HCT116 (cell line): ENCODE measurements at regions not wholly inside any gene's neighbourhood (a gene's known extent, or its start where the extent isn't known, plus 50 kb on each side); places are given as distances from the start of the nearest gene placed in this dataset.

Source experiments
- ATAC-seq: fragments of 200-7000 bp; cut with Tn5 transposase; 2 replicates; pipeline ENCODE4 v1.9.1; 2020; ENCODE audit warnings: mild to moderate bottlenecking, moderate library complexity
- BruUV-seq: library from RNA; stranded (reverse); fragments of 400-500 nt; replicated peaks from 2 replicates; lab custom pipeline; 2021; lab: Mats Ljungman, UMichigan
- CTCF ChIA-PET: fragments of 300-600 bp; sonication (Branson Sonifier 250); formaldehyde crosslinking; loops from one replicate; lab custom pipeline; 2021; ENCODE audit warnings: antibody characterized with exemption; lab: Charles Lee
- POLR2A ChIA-PET: fragments of 300-600, 350-600 bp; sonication (Branson Sonifier 250); formaldehyde crosslinking; loops from one replicate; lab custom pipeline; 2021; ENCODE audit warnings: antibody characterized with exemption; lab: Charles Lee
- RAD21 ChIA-PET, 2 experiments: fragments of 300-600 bp; sonication (Branson Sonifier 250); formaldehyde crosslinking; loops; one replicate each; lab custom pipeline; 2023; ENCODE audit warnings: low total read pairs in 2 of 2; ENCODE audit not compliant: uncharacterized antibody in 2 of 2, unreplicated experiment in 2 of 2, low non-redundant PET in 1 of 2; lab: Charles Lee
- DNase-seq: peaks from one replicate; pipeline ENCODE4 v3.0.0-alpha.2; 2010; ENCODE audit warnings: low read depth, low spot score
- H2AFZ ChIP-seq: fragments of 200-600 bp; shearing (Covaris generic), sonication (generic); 2 replicates; pipeline ENCODE4 v1.6.1; 2017; ENCODE audit warnings: low read depth, mixed run types, mixed read lengths, antibody characterized with exemption, low read length; ENCODE audit not compliant: poor library complexity, severe bottlenecking
- H3K27ac ChIP-seq: 2 replicates; pipeline ENCODE4 v1.5.1; 2012; ENCODE audit warnings: low read depth, low read length
- H3K27me3 ChIP-seq: fragments of 200-600 bp; sonication (generic); 2 replicates; pipeline ENCODE4 v1.6.1; 2016; ENCODE audit warnings: mixed run types, low read length, mixed read lengths; ENCODE audit not compliant: insufficient read depth
- H3K36me3 ChIP-seq, 2 experiments: fragments of 200-500 bp in 1 of 2; fragments of 200-600 bp in 1 of 2; sonication (Bioruptor generic) in 1 of 2; sonication (generic) in 1 of 2; 2 replicates each; pipeline versions ENCODE4 v1.5.1 to v1.6.1; 2014 to 2016; ENCODE audit warnings: low read length in 2 of 2, inconsistent platforms in 1 of 2, mixed read lengths in 1 of 2, mixed run types in 1 of 2; ENCODE audit not compliant: insufficient read depth in 2 of 2, control insufficient read depth in 1 of 2
- H3K4me1 ChIP-seq, 2 experiments: fragments of 200-600 bp in 1 of 2; sonication (generic) in 1 of 2; 2 replicates each; pipeline versions ENCODE4 v1.5.1 to v1.6.1; 2012 to 2017; ENCODE audit warnings: low read length in 2 of 2, inconsistent platforms in 1 of 2, mild to moderate bottlenecking in 1 of 2, mixed read lengths in 1 of 2, mixed run types in 1 of 2, moderate library complexity in 1 of 2; ENCODE audit not compliant: insufficient read depth in 2 of 2, control insufficient read depth in 1 of 2
- H3K4me2 ChIP-seq: fragments of 200-600 bp; sonication (generic); 2 replicates; pipeline ENCODE4 v1.6.1; 2017; ENCODE audit warnings: mixed run types, low read length, mixed read lengths
- H3K4me3 ChIP-seq, 2 experiments: fragments of 200-600 bp in 1 of 2; sonication (generic) in 1 of 2; replicated peaks in 1 of 2; 2 replicates each; pipeline ENCODE4 v1.5.1; 2011 to 2016; ENCODE audit warnings: low read length in 2 of 2, control low read depth in 1 of 2, low read depth in 1 of 2, mild to moderate bottlenecking in 1 of 2, mixed read lengths in 1 of 2, mixed run types in 1 of 2
- H3K79me2 ChIP-seq: fragments of 200-600 bp; sonication (generic); 2 replicates; pipeline ENCODE4 v1.6.1; 2017; ENCODE audit warnings: mild to moderate bottlenecking, mixed run types, low read length, moderate library complexity, mixed read lengths; ENCODE audit not compliant: insufficient read depth
- H3K9ac ChIP-seq: fragments of 200-600 bp; sonication (generic); 2 replicates; pipeline ENCODE4 v1.6.1; 2016; ENCODE audit warnings: low read length, mixed read lengths
- H3K9me2 ChIP-seq: fragments of 200-600 bp; sonication (generic), shearing (Covaris generic); 2 replicates; pipeline ENCODE4 v1.6.1; 2017; ENCODE audit warnings: mixed run types, mild to moderate bottlenecking, moderate library complexity; ENCODE audit not compliant: insufficient read depth
- H3K9me3 ChIP-seq, 2 experiments: fragments of 200-500 bp in 1 of 2; fragments of 200-600 bp in 1 of 2; sonication (Bioruptor generic) in 1 of 2; sonication (generic) in 1 of 2; 2 replicates each; pipeline ENCODE4 v1.6.1; 2014 to 2017; ENCODE audit warnings: low read length in 2 of 2, mixed read lengths in 2 of 2, inconsistent platforms in 1 of 2, low read depth in 1 of 2, mild to moderate bottlenecking in 1 of 2, mixed run types in 1 of 2, moderate library complexity in 1 of 2; ENCODE audit not compliant: control insufficient read depth in 1 of 2, insufficient read depth in 1 of 2
- H4K20me1 ChIP-seq: fragments of 200-600 bp; sonication (generic), shearing (Covaris generic); 2 replicates; pipeline ENCODE4 v1.6.1; 2017; ENCODE audit warnings: mixed run types, mild to moderate bottlenecking, moderate library complexity; ENCODE audit not compliant: insufficient read depth
- ELF1 ChIP-seq: IDR thresholded peaks from 2 replicates; pipeline ENCODE4 v1.6.1; 2012; ENCODE audit warnings: low read depth, borderline replicate concordance
- EZH2phosphoT487 ChIP-seq: fragments of 200-600 bp; IDR thresholded peaks from 2 replicates; pipeline ENCODE4 v1.6.1; 2018; ENCODE audit warnings: antibody characterized with exemption, borderline replicate concordance
- FOSL1 ChIP-seq: IDR thresholded peaks from 2 replicates; pipeline ENCODE4 v1.6.1; 2012; ENCODE audit warnings: low read depth
- POLR2AphosphoS5 ChIP-seq: IDR thresholded peaks from 2 replicates; pipeline ENCODE4 v1.6.1; 2011; ENCODE audit warnings: mild to moderate bottlenecking, low read depth, low read length, moderate library complexity
- RAD21 ChIP-seq: IDR thresholded peaks from 2 replicates; pipeline ENCODE4 v1.6.1; 2012; ENCODE audit warnings: low read depth, mild to moderate bottlenecking
- SIN3A ChIP-seq: IDR thresholded peaks from 2 replicates; pipeline ENCODE4 v1.6.1; 2012; ENCODE audit warnings: low read depth
- TCF7L2 ChIP-seq: IDR thresholded peaks from 2 replicates; pipeline ENCODE4 v1.7.0; 2011; ENCODE audit warnings: borderline replicate concordance, inconsistent platforms; ENCODE audit not compliant: insufficient read depth, insufficient read length; ENCODE audit errors: extremely low read depth
- ZBTB33 ChIP-seq: IDR thresholded peaks from 2 replicates; pipeline ENCODE4 v1.6.1; 2011; ENCODE audit warnings: mild to moderate bottlenecking, low read length, moderate library complexity; ENCODE audit not compliant: insufficient replicate concordance; ENCODE audit errors: extremely low read depth
- intact Hi-C: fragments of 100-400 bp; cut with micrococcal nuclease; formaldehyde crosslinking; loops from 2 replicates; pipeline ENCODE4 v1.10.0; 2022

GRCh38 chr9:23307731-23308513 is 518.1 kb downstream of the ELAVL2 start (continued):
- TF ChIP-seq RAD21 (no peak), EZH2phosphoT487 (no peak), POLR2AphosphoS5 (no peak), SIN3A (no peak), TCF7L2 (no peak)

GRCh38 chr9:23309800-23310199 is 516.2 kb downstream of the ELAVL2 start:
- Histone ChIP-seq H3K79me2 (no peaks in the 10 kb centered on the region), H3K27ac (no peak overlapping the region), H3K4me3 (no peak overlapping the region), H3K4me1 (no peaks in the 10 kb centered on the region), H3K9ac (no peak overlapping the region), H2AFZ (no peak overlapping the region), H4K20me1 (no peaks in the 10 kb centered on the region), H3K4me2 (no peak overlapping the region), H3K9me2 (no peaks in the 10 kb centered on the region), H3K27me3 (no peaks in the 10 kb centered on the region), H3K36me3 (no peaks in the 10 kb centered on the region), H3K9me3 (peaks cover 9 to 10% of the 10 kb centered on the region in 2 experiments; a peak in 2 of 4 replicates)
- BruUV-seq: no TSS peak
- RAD21 ChIA-PET: no interaction called here
- POLR2A ChIA-PET: no interaction called here
- intact Hi-C loops: no loop called here
- TF ChIP-seq ELF1 (no peak), FOSL1 (no peak), RAD21 (no peak), POLR2AphosphoS5 (no peak), ZBTB33 (no peak)
- no peak for ATAC-seq
- CTCF ChIA-PET: no interaction called here
- DNase-seq: no peak
